Ascending aorta (tissue), 2 donors: ENCODE measurements at regions not wholly inside any gene's neighbourhood (a gene's known extent, or its start where the extent isn't known, plus 50 kb on each side); places are given as distances from the start of the nearest gene placed in this dataset.

Experiments
- DNase-seq, 2 donors: peaks; one replicate each; pipeline ENCODE4 v3.0.0-alpha.2; 2019; ENCODE audit warnings: low spot score in 2 of 2
- H3K27ac ChIP-seq, 2 donors: fragments of 200-600 bp; sonication (generic); one replicate each; pipeline ENCODE4 v1.5.1; 2016 to 2017; ENCODE audit warnings: mild to moderate bottlenecking in 1 of 2
- H3K27me3 ChIP-seq: fragments of 200-600 bp; sonication (generic); one replicate; pipeline ENCODE4 v1.5.1; 2017
- H3K36me3 ChIP-seq, 2 donors: fragments of 200-600 bp; sonication (generic); one replicate each; pipeline ENCODE4 v1.5.1; 2016
- H3K4me1 ChIP-seq, 2 donors: fragments of 200-600 bp; sonication (generic); one replicate each; pipeline ENCODE4 v1.5.1; 2016 to 2017; ENCODE audit warnings: mild to moderate bottlenecking in 1 of 2
- H3K4me3 ChIP-seq, 2 donors: fragments of 200-600 bp; sonication (generic); one replicate each; pipeline ENCODE4 v1.5.1; 2016 to 2017; ENCODE audit warnings: mild to moderate bottlenecking in 1 of 2
- H3K9me3 ChIP-seq, 2 donors: fragments of 200-600 bp; sonication (generic); one replicate each; pipeline ENCODE4 v1.5.1; 2016
- CTCF ChIP-seq, 3 experiments: fragments of 200-600 bp in 2 of 3; fragments of 450-650 bp in 1 of 3; sonication (generic) in 2 of 3; IDR thresholded peaks; one replicate each; pipeline ENCODE4 v1.5.1; 2016 to 2019; ENCODE audit warnings: antibody characterized with exemption in 3 of 3, mild to moderate bottlenecking in 1 of 3, moderate library complexity in 1 of 3
- intact Hi-C: fragments of 100-400 bp; cut with DNase I; formaldehyde crosslinking; loops from one replicate; pipeline ENCODE4 v1.15.1; 2023

GRCh38 chr2:734496-734895 lies 57.3 kb upstream of the TMEM18 start:
- no peaks in the 10 kb centered on the region for H3K36me3 ChIP-seq

GRCh38 chr2:733495-733894 lies 56.3 kb upstream of the TMEM18 start:
- Histone ChIP-seq H3K4me3 (no peak overlapping the region), H3K4me1 (no peaks in the 10 kb centered on the region), H3K27ac (no peak overlapping the region), H3K27me3 (no peaks in the 10 kb centered on the region), H3K36me3 (no peaks in the 10 kb centered on the region), H3K9me3 (no peaks in the 10 kb centered on the region)
- no peak for DNase-seq
- intact Hi-C loops: no loop called here
- no peak for TF ChIP-seq CTCF (IDR thresholded peaks at IDR 0.05)

More at GRCh38 chr2:734496-734895, 57.3 kb upstream of the TMEM18 start:
- no peak for TF ChIP-seq CTCF (IDR thresholded peaks at IDR 0.05)
- Histone ChIP-seq H3K27ac (no peak overlapping the region), H3K4me3 (no peak overlapping the region), H3K27me3 (no peaks in the 10 kb centered on the region), H3K9me3 (no peaks in the 10 kb centered on the region), H3K4me1 (no peaks in the 10 kb centered on the region)
- intact Hi-C loops: no loop called here
- DNase-seq: no peak

GRCh38 chr2:733001-733400 lies 55.8 kb upstream of the TMEM18 start:
- Histone ChIP-seq H3K27me3 (no peaks in the 10 kb centered on the region), H3K4me3 (no peak overlapping the region), H3K9me3 (no peaks in the 10 kb centered on the region), H3K36me3 (no peaks in the 10 kb centered on the region), H3K4me1 (no peaks in the 10 kb centered on the region), H3K27ac (no peak overlapping the region)
- DNase-seq: no peak
- no peak for TF ChIP-seq CTCF (IDR thresholded peaks at IDR 0.05)
- intact Hi-C loops: no loop called here

- no peak for TF ChIP-seq CTCF (IDR thresholded peaks at IDR 0.05)
- H3K36me3 ChIP-seq: no peaks in the 10 kb centered on the region
- no peak for DNase-seq
- intact Hi-C loops: no loop called here
- no peak overlapping the region for H3K27ac ChIP-seq
- H3K9me3 ChIP-seq: no peaks in the 10 kb centered on the region
- no peaks in the 10 kb centered on the region for H3K27me3 ChIP-seq
- H3K4me3 ChIP-seq: no peak overlapping the region
- H3K4me1 ChIP-seq: no peaks in the 10 kb centered on the region
Observed at GRCh38 chr2:731711-732110, 54.5 kb upstream of the TMEM18 start.

- Histone ChIP-seq H3K9me3 (no peaks in the 10 kb centered on the region), H3K36me3 (no peaks in the 10 kb centered on the region), H3K4me1 (no peaks in the 10 kb centered on the region), H3K27ac (no peak overlapping the region), H3K4me3 (no peak overlapping the region), H3K27me3 (no peaks in the 10 kb centered on the region)
- no peak for DNase-seq
- no peak for TF ChIP-seq CTCF (IDR thresholded peaks at IDR 0.05)
- intact Hi-C loops: no loop called here
Observed at GRCh38 chr2:729376-729861, 52.2 kb upstream of the TMEM18 start.

- Histone ChIP-seq H3K4me3 (no peak overlapping the region), H3K27me3 (no peaks in the 10 kb centered on the region), H3K27ac (no peak overlapping the region), H3K9me3 (no peaks in the 10 kb centered on the region), H3K4me1 (no peaks in the 10 kb centered on the region), H3K36me3 (no peaks in the 10 kb centered on the region)
- TF ChIP-seq CTCF (IDR thresholded peaks at IDR 0.05): no peak
- intact Hi-C loops: no loop called here
- no peak for DNase-seq
Observed at GRCh38 chr2:728165-728564, 51.0 kb upstream of the TMEM18 start.
